ENCODE measurements at regions not wholly inside any gene's neighbourhood (a gene's known extent, or its start where the extent isn't known, plus 50 kb on each side); places are given as distances from the start of the nearest gene placed in this dataset.

- no peak for TF ChIP-seq POLR2A (IDR thresholded peaks at IDR 0.05)
- no peak for TF ChIP-seq CTCF (IDR thresholded peaks at IDR 0.05)
Observed at GRCh38 chr6:140816681-140817080, 1316.0 kb upstream of the GJE1 start.
